SU-DHL-6 (cell line): ENCODE measurements at regions not wholly inside any gene's neighbourhood (a gene's known extent, or its start where the extent isn't known, plus 50 kb on each side); places are given as distances from the start of the nearest gene placed in this dataset.

Source experiments
- CTCF ChIP-seq: fragments of 200-600 bp; sonication (generic); IDR thresholded peaks from one replicate; pipeline ENCODE4 v1.5.1; 2017; ENCODE audit warnings: antibody characterized with exemption, mild to moderate bottlenecking, low read length, moderate library complexity; ENCODE audit not compliant: insufficient read depth, poor library complexity, severe bottlenecking
- EZH2phosphoT487 ChIP-seq: fragments of 200-600 bp; sonication (generic), shearing (Covaris generic); conservative IDR thresholded peaks from 2 replicates; pipeline ENCODE4 v1.6.1; 2018; ENCODE audit warnings: mild to moderate bottlenecking, antibody characterized with exemption, low read length, moderate library complexity, mixed read lengths

GRCh38 chr2:15816226-15816625, 124.1 kb upstream of the MYCN start:
- TF ChIP-seq CTCF (no peak), EZH2phosphoT487 (no peak)
